Neural progenitor cell (in vitro differentiated cells): ENCODE measurements at regions not wholly inside any gene's neighbourhood (a gene's known extent, or its start where the extent isn't known, plus 50 kb on each side); places are given as distances from the start of the nearest gene placed in this dataset.

ENCODE experiments used
- EZH2 ChIP-seq: fragments of 200-600 bp; sonication (generic); IDR thresholded peaks from 2 replicates; pipeline ENCODE4 v1.6.1; 2017; ENCODE audit warnings: antibody characterized with exemption, mild to moderate bottlenecking, moderate library complexity
- TF ChIP-seq, protein P1 (sequence below): fragments of 200-600 bp; sonication (generic); IDR thresholded peaks from 2 replicates; pipeline ENCODE4 v1.5.1; 2017; ENCODE audit warnings: antibody characterized with exemption, mild to moderate bottlenecking

DNA sequence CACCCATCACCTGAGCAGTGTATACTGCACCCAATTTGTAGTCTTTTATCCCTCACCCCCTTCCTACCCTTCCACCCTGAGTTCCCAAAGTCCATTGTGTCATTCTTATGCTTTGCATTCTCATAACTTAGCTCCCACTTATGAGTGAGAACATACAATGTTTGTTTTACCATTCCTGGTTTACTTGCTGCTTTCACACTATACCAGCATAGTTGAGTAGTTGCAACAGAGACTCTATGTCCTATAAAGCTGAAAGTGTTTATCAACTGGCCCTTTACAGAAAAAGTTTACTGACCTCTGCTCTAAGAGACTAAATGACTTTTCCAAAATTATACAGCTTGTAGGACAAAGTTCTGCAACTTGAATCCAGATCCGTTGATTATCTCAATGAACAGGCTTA lies 61.1 kb upstream of the BLTP1 start:
- TF ChIP-seq, protein P1, sequence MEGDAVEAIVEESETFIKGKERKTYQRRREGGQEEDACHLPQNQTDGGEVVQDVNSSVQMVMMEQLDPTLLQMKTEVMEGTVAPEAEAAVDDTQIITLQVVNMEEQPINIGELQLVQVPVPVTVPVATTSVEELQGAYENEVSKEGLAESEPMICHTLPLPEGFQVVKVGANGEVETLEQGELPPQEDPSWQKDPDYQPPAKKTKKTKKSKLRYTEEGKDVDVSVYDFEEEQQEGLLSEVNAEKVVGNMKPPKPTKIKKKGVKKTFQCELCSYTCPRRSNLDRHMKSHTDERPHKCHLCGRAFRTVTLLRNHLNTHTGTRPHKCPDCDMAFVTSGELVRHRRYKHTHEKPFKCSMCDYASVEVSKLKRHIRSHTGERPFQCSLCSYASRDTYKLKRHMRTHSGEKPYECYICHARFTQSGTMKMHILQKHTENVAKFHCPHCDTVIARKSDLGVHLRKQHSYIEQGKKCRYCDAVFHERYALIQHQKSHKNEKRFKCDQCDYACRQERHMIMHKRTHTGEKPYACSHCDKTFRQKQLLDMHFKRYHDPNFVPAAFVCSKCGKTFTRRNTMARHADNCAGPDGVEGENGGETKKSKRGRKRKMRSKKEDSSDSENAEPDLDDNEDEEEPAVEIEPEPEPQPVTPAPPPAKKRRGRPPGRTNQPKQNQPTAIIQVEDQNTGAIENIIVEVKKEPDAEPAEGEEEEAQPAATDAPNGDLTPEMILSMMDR, result no peak
- TF ChIP-seq EZH2, result no peak
